ENCODE measurements at regions not wholly inside any gene's neighbourhood (a gene's known extent, or its start where the extent isn't known, plus 50 kb on each side); places are given as distances from the start of the nearest gene placed in this dataset.

- Histone ChIP-seq H3K79me1 (ENCODE audit: low read depth, low read length) (no peaks in the 10 kb centered on the region), H3K36me3 (ENCODE audit: control insufficient read depth in 2 of 4, insufficient read depth in 4 of 4, low read length in 3 of 4) (no peaks in the 10 kb centered on the region), H3K79me2 (ENCODE audit: control insufficient read depth in 1 of 2, insufficient read depth in 2 of 2, low read length in 2 of 2) (no peaks in the 10 kb centered on the region), H3K9me3 (ENCODE audit: insufficient read depth in 2 of 2, low read depth in 1 of 2, low read length in 1 of 2) (no peaks in the 10 kb centered on the region), H4K20me1 (replicated peaks in 1 of 2; ENCODE audit: control insufficient read depth in 1 of 2, insufficient read depth in 2 of 2, low read length in 2 of 2) (no peaks in the 10 kb centered on the region), H3K18ac (ENCODE audit: extremely low read depth, low read length) (no peak overlapping the region), H3K4me2 (ENCODE audit: insufficient read depth in 1 of 2, low read depth in 2 of 2, low read length in 2 of 2) (no peak overlapping the region), H3K27ac (ENCODE audit: low read depth, low read length) (no peak overlapping the region), H3K27me3 (replicated peaks in 1 of 4; ENCODE audit: control insufficient read depth in 3 of 4, extremely low read depth in 1 of 4, insufficient read depth in 3 of 4, low read length in 3 of 4) (peaks cover 0 to 2% (median 0%) of the 10 kb centered on the region in 4 experiments; a peak in 1 of 7 replicates), H4K8ac (ENCODE audit: extremely low read depth, insufficient read depth, low read length) (no peak overlapping the region), H4K5ac (ENCODE audit: insufficient read length, low read depth, low read length) (no peak overlapping the region), H2BK120ac (replicated peaks; ENCODE audit: low read depth, low read length) (no peak overlapping the region), H3K23ac (ENCODE audit: insufficient read length) (no peak overlapping the region), H2BK5ac (ENCODE audit: low read depth, low read length) (no peak overlapping the region; the same call in 1 of the 2 replicates), H3K9ac (replicated peaks in 1 of 4; ENCODE audit: extremely low read depth in 1 of 4, low read depth in 3 of 4, low read length in 3 of 4) (no peak overlapping the region), H3K23me2 (ENCODE audit: low read depth, low read length) (no peaks in the 10 kb centered on the region), H3K4ac (replicated peaks; ENCODE audit: insufficient read length, low read depth, low read length) (no peak overlapping the region), H2BK20ac (ENCODE audit: low read length) (no peak overlapping the region), H2BK15ac (ENCODE audit: low read length) (no peak overlapping the region), H2AFZ (ENCODE audit: low read length) (no peak overlapping the region), H2AK5ac (ENCODE audit: low read depth, low read length) (no peak overlapping the region), H2BK12ac (ENCODE audit: low read depth, low read length) (no peak overlapping the region), H3K14ac (ENCODE audit: insufficient read length) (no peak overlapping the region), H3K56ac (replicated peaks; ENCODE audit: insufficient read length, low read depth, low read length) (no peak overlapping the region), H4K91ac (replicated peaks; ENCODE audit: insufficient read length, low read length) (no peak overlapping the region), H3K4me3 (ENCODE audit: extremely low read depth in 1 of 4, insufficient read depth in 2 of 4, low read depth in 3 of 4, low read length in 4 of 4) (no peak overlapping the region), H3K4me1 (replicated peaks in 1 of 4; ENCODE audit: control insufficient read depth in 3 of 4, insufficient read depth in 4 of 4, low read length in 3 of 4) (peaks cover 0 to 5% (median 0%) of the 10 kb centered on the region in 4 experiments; a peak in 1 of 7 replicates)
- WGBS, 2 experiments (ENCODE audit: extremely low coverage in 1 of 2, insufficient coverage in 1 of 2, insufficient read length in 1 of 2, insufficient replicate concordance in 2 of 2, low coverage in 1 of 2, low lambda C conversion rate in 2 of 2, missing lambda C conversion rate in 1 of 2), result 93% methylated on average over 1 of the region's 1 CpG; no CpG with 5 or more reads in 1 of the 2 experiments
- TF ChIP-seq USF2 (IDR thresholded peaks at IDR 0.05; ENCODE audit: low read length) (no peak), JUND (IDR thresholded peaks at IDR 0.05; ENCODE audit: low read length) (no peak), POLR2A (IDR thresholded peaks at IDR 0.05; ENCODE audit: control extremely low read depth in 1 of 2, low read depth in 2 of 2, low read length in 2 of 2) (no peak), PHF8 (conservative IDR thresholded peaks at IDR 0.05; ENCODE audit: low read depth, low read length) (no peak), GTF2F1 (IDR thresholded peaks at IDR 0.05; ENCODE audit: borderline replicate concordance, low read depth, low read length) (no peak), ZNF274 (IDR thresholded peaks at IDR 0.05; ENCODE audit: borderline replicate concordance, extremely low read depth, low read length) (no peak), RAD21 (IDR thresholded peaks at IDR 0.05 in 1 of 2, conservative IDR thresholded peaks at IDR 0.05 in 1 of 2; ENCODE audit: low read depth in 2 of 2, low read length in 2 of 2) (no peak), GABPA (IDR thresholded peaks at IDR 0.05; ENCODE audit: borderline replicate concordance, insufficient read depth, low read length) (no peak), SAP30 (IDR thresholded peaks at IDR 0.05; ENCODE audit: insufficient read depth, insufficient replicate concordance, low read length) (no peak), EZH2 (IDR thresholded peaks at IDR 0.05; ENCODE audit: low read depth, low read length, severe bottlenecking) (no peak), RFX5 (IDR thresholded peaks at IDR 0.05; ENCODE audit: borderline replicate concordance, low read depth, low read length) (no peak), KDM5A (IDR thresholded peaks at IDR 0.05; ENCODE audit: low read length) (no peak), SIRT6 (IDR thresholded peaks at IDR 0.05; ENCODE audit: low read length) (no peak), TBP (IDR thresholded peaks at IDR 0.05; ENCODE audit: low read depth, low read length) (no peak)
- ChIA-PET POLR2A (ENCODE audit: partially characterized antibody) (no interaction called here), CTCF (ENCODE audit: partially characterized antibody) (interaction anchor here (1.5 kb wide), 1 partner anchor 22 kb away, joined by 4 read pairs; no protein-coding TSS in a partner anchor)
- DNase-seq (ENCODE audit: low read depth in 1 of 2, low spot score in 2 of 2) (no peak), FAIRE-seq (no peak)
Observed at GRCh38 chr3:40741729-40742128, 217.0 kb downstream of the ZNF621 start.
